ENCODE measurements at regions not wholly inside any gene's neighbourhood (a gene's known extent, or its start where the extent isn't known, plus 50 kb on each side); places are given as distances from the start of the nearest gene placed in this dataset.

- no peak for TF ChIP-seq CTCF (IDR thresholded peaks at IDR 0.05; ENCODE audit: low read depth, low read length)
- in situ Hi-C loops (cut with HindIII; ENCODE audit: low sequenced_read_pairs), result no loop called here
- DNase-seq (ENCODE audit: low read depth, low spot score), result no peak
- no peak overlapping the region for H3K4me3 ChIP-seq (ENCODE audit: low read depth, low read length)
These were observed 142.2 kb downstream of the ENGASE start for GRCh38 chr17:79216826-79217225.

- in situ Hi-C loops (cut with HindIII; ENCODE audit: low sequenced_read_pairs), result no loop called here
- no peak overlapping the region for H3K4me3 ChIP-seq (ENCODE audit: low read depth, low read length)
- TF ChIP-seq CTCF (IDR thresholded peaks at IDR 0.05; ENCODE audit: low read depth, low read length), result no peak
- no peak for DNase-seq (ENCODE audit: low read depth, low spot score)
These were observed 141.8 kb downstream of the ENGASE start for GRCh38 chr17:79216391-79216790.

GRCh38 chr17:79215631-79216030 is 141.0 kb downstream of the ENGASE start:
- H3K4me3 ChIP-seq (ENCODE audit: low read depth, low read length), result no peak overlapping the region
- DNase-seq (ENCODE audit: low read depth, low spot score), result no peak
- in situ Hi-C loops (cut with HindIII; ENCODE audit: low sequenced_read_pairs), result no loop called here
- no peak for TF ChIP-seq CTCF (IDR thresholded peaks at IDR 0.05; ENCODE audit: low read depth, low read length)

GRCh38 chr17:79214940-79215604 is 140.4 kb downstream of the ENGASE start:
- no peak for DNase-seq (ENCODE audit: low read depth, low spot score)
- in situ Hi-C loops (cut with HindIII; ENCODE audit: low sequenced_read_pairs), result no loop called here
- no peak overlapping the region for H3K4me3 ChIP-seq (ENCODE audit: low read depth, low read length)
- no peak for TF ChIP-seq CTCF (IDR thresholded peaks at IDR 0.05; ENCODE audit: low read depth, low read length)

- in situ Hi-C loops (cut with HindIII; ENCODE audit: low sequenced_read_pairs), result no loop called here
- no peak for DNase-seq (ENCODE audit: low read depth, low spot score)
- TF ChIP-seq CTCF (IDR thresholded peaks at IDR 0.05; ENCODE audit: low read depth, low read length), result no peak
- no peak overlapping the region for H3K4me3 ChIP-seq (ENCODE audit: low read depth, low read length)
These were observed 139.8 kb downstream of the ENGASE start for GRCh38 chr17:79214459-79214858.

GRCh38 chr17:79213305-79213704 is 138.7 kb downstream of the ENGASE start:
- no peak for TF ChIP-seq CTCF (IDR thresholded peaks at IDR 0.05; ENCODE audit: low read depth, low read length)
- DNase-seq (ENCODE audit: low read depth, low spot score), result no peak
- in situ Hi-C loops (cut with HindIII; ENCODE audit: low sequenced_read_pairs), result no loop called here
- no peak overlapping the region for H3K4me3 ChIP-seq (ENCODE audit: low read depth, low read length)
